COLO668 (cell line): ENCODE measurements at regions not wholly inside any gene's neighbourhood (a gene's known extent, or its start where the extent isn't known, plus 50 kb on each side); places are given as distances from the start of the nearest gene placed in this dataset.
A peak's percentile ranks its signal among the peaks of the same experiment; 100 is the strongest.

ENCODE experiments used
- DNase-seq: peaks from one replicate; lab custom pipeline; 2025; ENCODE audit not compliant: unreplicated experiment; lab: John Stamatoyannopoulos, UW

GRCh38 chr17:36661047-36661666 is 59.8 kb downstream of the MRM1 start:
- peak; percentile 1 for DNase-seq

GRCh38 chr17:36661688-36662087 is 60.3 kb downstream of the MRM1 start:
- DNase-seq, result no peak

GRCh38 chr17:36665417-36665816 is 64.0 kb downstream of the MRM1 start:
- DNase-seq, result no peak

- DNase-seq, result no peak
Observed at GRCh38 chr17:36667922-36668321, 66.5 kb downstream of the MRM1 start.

- DNase-seq, result no peak
Observed at GRCh38 chr17:36668824-36669223, 67.4 kb downstream of the MRM1 start.

- DNase-seq, result no peak
Observed at GRCh38 chr17:36671144-36671543, 69.8 kb downstream of the MRM1 start.

- DNase-seq, result no peak
Observed at GRCh38 chr17:36672403-36672918, 71.1 kb downstream of the MRM1 start.

GRCh38 chr17:36673068-36673467 is 71.7 kb downstream of the MRM1 start:
- no peak for DNase-seq

GRCh38 chr17:36673637-36674277 is 72.4 kb downstream of the MRM1 start:
- DNase-seq, result no peak

GRCh38 chr17:36674278-36674650 is 72.9 kb downstream of the MRM1 start:
- DNase-seq, result no peak

- DNase-seq, result no peak
Observed at GRCh38 chr17:36675250-36675649, 73.9 kb downstream of the MRM1 start.

- DNase-seq, result no peak
Observed at GRCh38 chr17:36675786-36676185, 74.4 kb downstream of the MRM1 start.

GRCh38 chr17:36679815-36680467 is 78.6 kb downstream of the MRM1 start:
- DNase-seq, result no peak

- no peak for DNase-seq
Observed at GRCh38 chr17:36680701-36681202, 79.4 kb downstream of the MRM1 start.

GRCh38 chr17:36682773-36683172 is 81.4 kb downstream of the MRM1 start:
- no peak for DNase-seq

- no peak for DNase-seq
Observed at GRCh38 chr17:36683387-36683786, 82.0 kb downstream of the MRM1 start.

- DNase-seq, result no peak
Observed at GRCh38 chr17:36684134-36684533, 82.8 kb downstream of the MRM1 start.

GRCh38 chr17:36686123-36686669 is 84.8 kb downstream of the MRM1 start:
- peak; percentile 2 for DNase-seq

- DNase-seq, result no peak
Observed at GRCh38 chr17:36687736-36688135, 86.4 kb downstream of the MRM1 start.

GRCh38 chr17:36689089-36689667 is 87.8 kb downstream of the MRM1 start:
- DNase-seq, result no peak

- DNase-seq, result no peak
Observed at GRCh38 chr17:36690190-36690589, 88.8 kb downstream of the MRM1 start.
